WTC11 (cell line): ENCODE measurements at regions not wholly inside any gene's neighbourhood (a gene's known extent, or its start where the extent isn't known, plus 50 kb on each side); places are given as distances from the start of the nearest gene placed in this dataset.

ENCODE experiments used
- ATAC-seq: fragments of 200-7000 bp; cut with Tn5 transposase; 2 replicates; pipeline ENCODE4 v1.10.0; 2021; ENCODE audit warnings: mild to moderate bottlenecking, moderate library complexity
- CTCF ChIA-PET: fragments of 300-600 bp; sonication (Branson Sonifier 250); formaldehyde crosslinking; loops from one replicate; lab custom pipeline; 2021; ENCODE audit warnings: antibody characterized with exemption; lab: Charles Lee
- POLR2A ChIA-PET: fragments of 350-600 bp; sonication (Branson Sonifier 250); formaldehyde crosslinking; loops from one replicate; lab custom pipeline; 2021; ENCODE audit warnings: antibody characterized with exemption; lab: Charles Lee
- DNase-seq: peaks from one replicate; pipeline ENCODE4 v3.0.0; 2021; ENCODE audit warnings: low spot score
- H3K27ac Mint-ChIP-seq: 2 replicates; pipeline ENCODE4 v1.8.0; 2021; ENCODE audit warnings: mixed read lengths
- H3K27me3 Mint-ChIP-seq: 2 replicates; pipeline ENCODE4 v1.8.0; 2021; ENCODE audit warnings: low read depth, mild to moderate bottlenecking, moderate library complexity, mixed read lengths
- H3K36me3 Mint-ChIP-seq: 2 replicates; pipeline ENCODE4 v1.8.0; 2021; ENCODE audit warnings: mixed read lengths
- H3K4me1 Mint-ChIP-seq: 2 replicates; pipeline ENCODE4 v1.8.0; 2022; ENCODE audit warnings: mixed read lengths
- H3K4me3 Mint-ChIP-seq: 2 replicates; pipeline ENCODE4 v1.8.0; 2021; ENCODE audit warnings: mild to moderate bottlenecking, moderate library complexity, mixed read lengths
- H3K9me3 Mint-ChIP-seq: 2 replicates; pipeline ENCODE4 v1.8.0; 2021; ENCODE audit warnings: mixed read lengths
- GABPB1 ChIP-seq: sonication (generic); formaldehyde crosslinking; IDR thresholded peaks from 2 replicates; pipeline ENCODE4 v1.8.1; 2023; ENCODE audit warnings: mild to moderate bottlenecking, missing genetic modification reagents
- MYBL2 ChIP-seq: sonication (generic); formaldehyde crosslinking; IDR thresholded peaks from 2 replicates; pipeline ENCODE4 v1.8.1; 2023; ENCODE audit warnings: mild to moderate bottlenecking, moderate library complexity, missing genetic modification reagents
- OVOL2 ChIP-seq: fragments of 250-450 bp; sonication (Bioruptor Pico); IDR thresholded peaks from 2 replicates; pipeline ENCODE4 v1.9.0; 2021; ENCODE audit warnings: mild to moderate bottlenecking, borderline replicate concordance
- RELA ChIP-seq: sonication (generic); formaldehyde crosslinking; IDR thresholded peaks from 2 replicates; pipeline ENCODE4 v1.8.1; 2022; ENCODE audit warnings: missing genetic modification reagents, mild to moderate bottlenecking, borderline replicate concordance
- RORB ChIP-seq: fragments of 250-450 bp; sonication (Bioruptor Pico); IDR thresholded peaks from 2 replicates; pipeline ENCODE4 v1.9.0; 2021; ENCODE audit warnings: mild to moderate bottlenecking
- SP1 ChIP-seq: sonication (generic); formaldehyde crosslinking; conservative IDR thresholded peaks from 2 replicates; pipeline ENCODE4 v1.8.1; 2022; ENCODE audit warnings: missing genetic modification reagents
- TCF7 ChIP-seq: sonication (generic); formaldehyde crosslinking; IDR thresholded peaks from 2 replicates; pipeline ENCODE4 v1.8.0; 2022; ENCODE audit warnings: mild to moderate bottlenecking, low read depth, missing genetic modification reagents, moderate library complexity
- TEAD4 ChIP-seq: sonication (generic); formaldehyde crosslinking; IDR thresholded peaks from 2 replicates; pipeline ENCODE4 v1.8.0; 2022; ENCODE audit warnings: mild to moderate bottlenecking, missing genetic modification reagents
- ZNF138 ChIP-seq: sonication (generic); formaldehyde crosslinking; conservative IDR thresholded peaks from 2 replicates; pipeline ENCODE4 v1.8.1; 2022; ENCODE audit warnings: mild to moderate bottlenecking, moderate library complexity, missing genetic modification reagents
- ZNF416 ChIP-seq: fragments of 250-450 bp; sonication (Bioruptor Pico); IDR thresholded peaks from 2 replicates; pipeline ENCODE4 v1.9.0; 2021; ENCODE audit warnings: mild to moderate bottlenecking, inconsistent platforms
- ZNF671 ChIP-seq: fragments of 250-450 bp; sonication (Bioruptor Pico); IDR thresholded peaks from 2 replicates; pipeline ENCODE4 v1.8.0; 2021; ENCODE audit warnings: mild to moderate bottlenecking
- TF ChIP-seq, protein P1 (sequence below): fragments of 200-600 bp; IDR thresholded peaks from 2 replicates; pipeline ENCODE4 v1.8.0; 2022; ENCODE audit warnings: antibody characterized with exemption
- TF ChIP-seq, protein P2 (sequence below): sonication (generic); formaldehyde crosslinking; IDR thresholded peaks from 2 replicates; pipeline ENCODE4 v1.8.0; 2022; ENCODE audit warnings: mild to moderate bottlenecking, missing genetic modification reagents
- TF ChIP-seq, protein P3 (sequence below): sonication (generic); formaldehyde crosslinking; IDR thresholded peaks from 2 replicates; pipeline ENCODE4 v1.8.0; 2022; ENCODE audit warnings: mild to moderate bottlenecking, missing genetic modification reagents
- TF ChIP-seq, protein P4 (sequence below): sonication (generic); formaldehyde crosslinking; IDR thresholded peaks from 2 replicates; pipeline ENCODE4 v1.8.1; 2022; ENCODE audit warnings: low read depth, missing genetic modification reagents, borderline replicate concordance
- TF ChIP-seq, protein P5 (sequence below): fragments of 250-450 bp; sonication (Bioruptor Pico); IDR thresholded peaks from 2 replicates; pipeline ENCODE4 v1.9.0; 2021; ENCODE audit warnings: mild to moderate bottlenecking
- TF ChIP-seq, protein P6 (sequence below): sonication (generic); formaldehyde crosslinking; IDR thresholded peaks from 2 replicates; pipeline ENCODE4 v1.8.1; 2023; ENCODE audit warnings: mild to moderate bottlenecking, missing genetic modification reagents
- TF ChIP-seq, protein P7 (sequence below): fragments of 250-450 bp; sonication (Bioruptor Pico); IDR thresholded peaks from 2 replicates; pipeline ENCODE4 v2.1.2; 2022; ENCODE audit warnings: mild to moderate bottlenecking, moderate library complexity
- TF ChIP-seq, protein P8 (sequence below): sonication (generic); formaldehyde crosslinking; IDR thresholded peaks from 2 replicates; pipeline ENCODE4 v1.8.1; 2022; ENCODE audit warnings: low read depth, mild to moderate bottlenecking, moderate library complexity, missing genetic modification reagents, borderline replicate concordance

DNA sequence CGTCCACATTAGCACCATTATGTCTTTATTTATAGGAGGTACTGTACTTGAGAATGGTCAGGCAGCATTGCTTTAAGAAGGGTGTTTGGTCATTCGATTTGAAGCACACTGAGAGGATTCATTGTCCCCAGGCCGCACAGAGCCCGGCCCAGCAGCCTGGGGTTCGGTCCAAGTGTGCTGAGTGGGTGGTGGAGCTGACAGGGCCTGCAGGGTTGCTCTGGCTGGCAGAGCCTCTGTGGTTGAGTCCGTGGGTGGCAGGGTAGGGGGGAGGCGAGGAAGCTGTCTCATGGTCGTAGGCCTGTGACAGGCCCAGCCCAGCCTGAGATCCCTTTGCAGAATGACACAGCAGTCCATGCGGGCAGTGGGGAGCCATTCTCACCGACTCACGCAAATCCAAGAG lies 227.7 kb upstream of the TOPAZ1 start (continued):
- TF ChIP-seq, protein P1, sequence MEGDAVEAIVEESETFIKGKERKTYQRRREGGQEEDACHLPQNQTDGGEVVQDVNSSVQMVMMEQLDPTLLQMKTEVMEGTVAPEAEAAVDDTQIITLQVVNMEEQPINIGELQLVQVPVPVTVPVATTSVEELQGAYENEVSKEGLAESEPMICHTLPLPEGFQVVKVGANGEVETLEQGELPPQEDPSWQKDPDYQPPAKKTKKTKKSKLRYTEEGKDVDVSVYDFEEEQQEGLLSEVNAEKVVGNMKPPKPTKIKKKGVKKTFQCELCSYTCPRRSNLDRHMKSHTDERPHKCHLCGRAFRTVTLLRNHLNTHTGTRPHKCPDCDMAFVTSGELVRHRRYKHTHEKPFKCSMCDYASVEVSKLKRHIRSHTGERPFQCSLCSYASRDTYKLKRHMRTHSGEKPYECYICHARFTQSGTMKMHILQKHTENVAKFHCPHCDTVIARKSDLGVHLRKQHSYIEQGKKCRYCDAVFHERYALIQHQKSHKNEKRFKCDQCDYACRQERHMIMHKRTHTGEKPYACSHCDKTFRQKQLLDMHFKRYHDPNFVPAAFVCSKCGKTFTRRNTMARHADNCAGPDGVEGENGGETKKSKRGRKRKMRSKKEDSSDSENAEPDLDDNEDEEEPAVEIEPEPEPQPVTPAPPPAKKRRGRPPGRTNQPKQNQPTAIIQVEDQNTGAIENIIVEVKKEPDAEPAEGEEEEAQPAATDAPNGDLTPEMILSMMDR: no peak
- TF ChIP-seq, protein P2, sequence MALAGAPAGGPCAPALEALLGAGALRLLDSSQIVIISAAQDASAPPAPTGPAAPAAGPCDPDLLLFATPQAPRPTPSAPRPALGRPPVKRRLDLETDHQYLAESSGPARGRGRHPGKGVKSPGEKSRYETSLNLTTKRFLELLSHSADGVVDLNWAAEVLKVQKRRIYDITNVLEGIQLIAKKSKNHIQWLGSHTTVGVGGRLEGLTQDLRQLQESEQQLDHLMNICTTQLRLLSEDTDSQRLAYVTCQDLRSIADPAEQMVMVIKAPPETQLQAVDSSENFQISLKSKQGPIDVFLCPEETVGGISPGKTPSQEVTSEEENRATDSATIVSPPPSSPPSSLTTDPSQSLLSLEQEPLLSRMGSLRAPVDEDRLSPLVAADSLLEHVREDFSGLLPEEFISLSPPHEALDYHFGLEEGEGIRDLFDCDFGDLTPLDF (CRISPR knock-in tag): no peak
- no peak for TF ChIP-seq TEAD4 (CRISPR knock-in tag)
- TF ChIP-seq, protein P3, sequence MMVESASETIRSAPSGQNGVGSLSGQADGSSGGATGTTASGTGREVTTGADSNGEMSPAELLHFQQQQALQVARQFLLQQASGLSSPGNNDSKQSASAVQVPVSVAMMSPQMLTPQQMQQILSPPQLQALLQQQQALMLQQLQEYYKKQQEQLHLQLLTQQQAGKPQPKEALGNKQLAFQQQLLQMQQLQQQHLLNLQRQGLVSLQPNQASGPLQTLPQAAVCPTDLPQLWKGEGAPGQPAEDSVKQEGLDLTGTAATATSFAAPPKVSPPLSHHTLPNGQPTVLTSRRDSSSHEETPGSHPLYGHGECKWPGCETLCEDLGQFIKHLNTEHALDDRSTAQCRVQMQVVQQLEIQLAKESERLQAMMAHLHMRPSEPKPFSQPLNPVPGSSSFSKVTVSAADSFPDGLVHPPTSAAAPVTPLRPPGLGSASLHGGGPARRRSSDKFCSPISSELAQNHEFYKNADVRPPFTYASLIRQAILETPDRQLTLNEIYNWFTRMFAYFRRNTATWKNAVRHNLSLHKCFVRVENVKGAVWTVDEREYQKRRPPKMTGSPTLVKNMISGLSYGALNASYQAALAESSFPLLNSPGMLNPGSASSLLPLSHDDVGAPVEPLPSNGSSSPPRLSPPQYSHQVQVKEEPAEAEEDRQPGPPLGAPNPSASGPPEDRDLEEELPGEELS (CRISPR knock-in tag): no peak

DNA sequence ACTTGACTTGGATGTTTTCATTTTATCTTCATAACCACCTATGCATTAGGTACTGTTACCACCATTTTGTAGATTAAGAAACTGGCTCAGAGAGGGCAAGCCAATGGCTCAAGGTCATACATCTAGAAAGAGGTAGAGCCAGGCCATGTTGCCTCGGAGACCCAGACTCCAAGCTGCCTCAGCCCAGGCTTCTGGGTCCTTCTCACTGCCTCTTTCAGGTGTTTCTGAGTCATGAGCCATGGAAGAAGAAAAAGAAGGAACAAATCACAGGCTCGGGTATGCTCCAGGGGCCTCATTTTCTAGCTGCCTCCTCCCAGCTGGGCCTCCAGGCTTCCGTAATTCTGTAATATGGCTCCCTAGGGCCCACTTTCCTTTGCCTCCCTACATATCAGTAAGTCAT lies 226.5 kb upstream of the TOPAZ1 start:
- Mint-ChIP-seq H3K36me3 (no peaks in the 10 kb centered on the region), H3K4me3 (no peak overlapping the region), H3K27me3 (peaks cover 1% of the 10 kb centered on the region; the same call in 1 of the 2 replicates), H3K27ac (no peak overlapping the region), H3K4me1 (peaks cover 33% of the 10 kb centered on the region), H3K9me3 (no peaks in the 10 kb centered on the region)
- ATAC-seq (no peak), DNase-seq (no peak)
- ChIA-PET POLR2A (no interaction called here), CTCF (no interaction called here)
- TF ChIP-seq, protein P4, sequence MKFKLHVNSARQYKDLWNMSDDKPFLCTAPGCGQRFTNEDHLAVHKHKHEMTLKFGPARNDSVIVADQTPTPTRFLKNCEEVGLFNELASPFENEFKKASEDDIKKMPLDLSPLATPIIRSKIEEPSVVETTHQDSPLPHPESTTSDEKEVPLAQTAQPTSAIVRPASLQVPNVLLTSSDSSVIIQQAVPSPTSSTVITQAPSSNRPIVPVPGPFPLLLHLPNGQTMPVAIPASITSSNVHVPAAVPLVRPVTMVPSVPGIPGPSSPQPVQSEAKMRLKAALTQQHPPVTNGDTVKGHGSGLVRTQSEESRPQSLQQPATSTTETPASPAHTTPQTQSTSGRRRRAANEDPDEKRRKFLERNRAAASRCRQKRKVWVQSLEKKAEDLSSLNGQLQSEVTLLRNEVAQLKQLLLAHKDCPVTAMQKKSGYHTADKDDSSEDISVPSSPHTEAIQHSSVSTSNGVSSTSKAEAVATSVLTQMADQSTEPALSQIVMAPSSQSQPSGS: no peak
- TF ChIP-seq ZNF138 (CRISPR knock-in tag): no peak
- no peak for TF ChIP-seq SP1
- no peak for TF ChIP-seq MYBL2 (CRISPR knock-in tag)
- TF ChIP-seq ZNF671 (CRISPR knock-in tag): no peak
- no peak for TF ChIP-seq RORB (CRISPR knock-in tag)
- TF ChIP-seq TCF7 (CRISPR knock-in tag): no peak
- TF ChIP-seq, protein P5, sequence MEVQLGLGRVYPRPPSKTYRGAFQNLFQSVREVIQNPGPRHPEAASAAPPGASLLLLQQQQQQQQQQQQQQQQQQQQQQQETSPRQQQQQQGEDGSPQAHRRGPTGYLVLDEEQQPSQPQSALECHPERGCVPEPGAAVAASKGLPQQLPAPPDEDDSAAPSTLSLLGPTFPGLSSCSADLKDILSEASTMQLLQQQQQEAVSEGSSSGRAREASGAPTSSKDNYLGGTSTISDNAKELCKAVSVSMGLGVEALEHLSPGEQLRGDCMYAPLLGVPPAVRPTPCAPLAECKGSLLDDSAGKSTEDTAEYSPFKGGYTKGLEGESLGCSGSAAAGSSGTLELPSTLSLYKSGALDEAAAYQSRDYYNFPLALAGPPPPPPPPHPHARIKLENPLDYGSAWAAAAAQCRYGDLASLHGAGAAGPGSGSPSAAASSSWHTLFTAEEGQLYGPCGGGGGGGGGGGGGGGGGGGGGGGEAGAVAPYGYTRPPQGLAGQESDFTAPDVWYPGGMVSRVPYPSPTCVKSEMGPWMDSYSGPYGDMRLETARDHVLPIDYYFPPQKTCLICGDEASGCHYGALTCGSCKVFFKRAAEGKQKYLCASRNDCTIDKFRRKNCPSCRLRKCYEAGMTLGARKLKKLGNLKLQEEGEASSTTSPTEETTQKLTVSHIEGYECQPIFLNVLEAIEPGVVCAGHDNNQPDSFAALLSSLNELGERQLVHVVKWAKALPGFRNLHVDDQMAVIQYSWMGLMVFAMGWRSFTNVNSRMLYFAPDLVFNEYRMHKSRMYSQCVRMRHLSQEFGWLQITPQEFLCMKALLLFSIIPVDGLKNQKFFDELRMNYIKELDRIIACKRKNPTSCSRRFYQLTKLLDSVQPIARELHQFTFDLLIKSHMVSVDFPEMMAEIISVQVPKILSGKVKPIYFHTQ (CRISPR knock-in tag): no peak
- TF ChIP-seq GABPB1 (CRISPR knock-in tag): no peak
- TF ChIP-seq, protein P6, sequence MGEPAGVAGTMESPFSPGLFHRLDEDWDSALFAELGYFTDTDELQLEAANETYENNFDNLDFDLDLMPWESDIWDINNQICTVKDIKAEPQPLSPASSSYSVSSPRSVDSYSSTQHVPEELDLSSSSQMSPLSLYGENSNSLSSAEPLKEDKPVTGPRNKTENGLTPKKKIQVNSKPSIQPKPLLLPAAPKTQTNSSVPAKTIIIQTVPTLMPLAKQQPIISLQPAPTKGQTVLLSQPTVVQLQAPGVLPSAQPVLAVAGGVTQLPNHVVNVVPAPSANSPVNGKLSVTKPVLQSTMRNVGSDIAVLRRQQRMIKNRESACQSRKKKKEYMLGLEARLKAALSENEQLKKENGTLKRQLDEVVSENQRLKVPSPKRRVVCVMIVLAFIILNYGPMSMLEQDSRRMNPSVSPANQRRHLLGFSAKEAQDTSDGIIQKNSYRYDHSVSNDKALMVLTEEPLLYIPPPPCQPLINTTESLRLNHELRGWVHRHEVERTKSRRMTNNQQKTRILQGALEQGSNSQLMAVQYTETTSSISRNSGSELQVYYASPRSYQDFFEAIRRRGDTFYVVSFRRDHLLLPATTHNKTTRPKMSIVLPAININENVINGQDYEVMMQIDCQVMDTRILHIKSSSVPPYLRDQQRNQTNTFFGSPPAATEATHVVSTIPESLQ (CRISPR knock-in tag): no peak
- TF ChIP-seq, protein P7, sequence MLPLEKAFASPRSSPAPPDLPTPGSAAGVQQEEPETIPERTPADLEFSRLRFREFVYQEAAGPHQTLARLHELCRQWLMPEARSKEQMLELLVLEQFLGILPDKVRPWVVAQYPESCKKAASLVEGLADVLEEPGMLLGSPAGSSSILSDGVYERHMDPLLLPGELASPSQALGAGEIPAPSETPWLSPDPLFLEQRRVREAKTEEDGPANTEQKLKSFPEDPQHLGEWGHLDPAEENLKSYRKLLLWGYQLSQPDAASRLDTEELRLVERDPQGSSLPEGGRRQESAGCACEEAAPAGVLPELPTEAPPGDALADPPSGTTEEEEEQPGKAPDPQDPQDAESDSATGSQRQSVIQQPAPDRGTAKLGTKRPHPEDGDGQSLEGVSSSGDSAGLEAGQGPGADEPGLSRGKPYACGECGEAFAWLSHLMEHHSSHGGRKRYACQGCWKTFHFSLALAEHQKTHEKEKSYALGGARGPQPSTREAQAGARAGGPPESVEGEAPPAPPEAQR (CRISPR knock-in tag): no peak
- no peak for TF ChIP-seq ZNF416
- TF ChIP-seq RELA: no peak
- TF ChIP-seq, protein P8, sequence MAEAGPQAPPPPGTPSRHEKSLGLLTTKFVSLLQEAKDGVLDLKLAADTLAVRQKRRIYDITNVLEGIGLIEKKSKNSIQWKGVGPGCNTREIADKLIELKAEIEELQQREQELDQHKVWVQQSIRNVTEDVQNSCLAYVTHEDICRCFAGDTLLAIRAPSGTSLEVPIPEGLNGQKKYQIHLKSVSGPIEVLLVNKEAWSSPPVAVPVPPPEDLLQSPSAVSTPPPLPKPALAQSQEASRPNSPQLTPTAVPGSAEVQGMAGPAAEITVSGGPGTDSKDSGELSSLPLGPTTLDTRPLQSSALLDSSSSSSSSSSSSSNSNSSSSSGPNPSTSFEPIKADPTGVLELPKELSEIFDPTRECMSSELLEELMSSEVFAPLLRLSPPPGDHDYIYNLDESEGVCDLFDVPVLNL (CRISPR knock-in tag): no peak
- TF ChIP-seq OVOL2: no peak
